GM23338 (cell line): ENCODE measurements at regions not wholly inside any gene's neighbourhood (a gene's known extent, or its start where the extent isn't known, plus 50 kb on each side); places are given as distances from the start of the nearest gene placed in this dataset.

Experiments
- ATAC-seq: fragments of 200-7000 bp; cut with Tn5 transposase; 3 replicates; pipeline ENCODE4 v1.9.1; 2020
- DNase-seq: peaks from one replicate; pipeline ENCODE4 v3.0.0-alpha.2; 2015; ENCODE audit warnings: low spot score
- H2AFZ ChIP-seq: fragments of 200-600 bp; sonication (generic); 2 replicates; pipeline ENCODE4 v1.8.0; 2016; ENCODE audit warnings: antibody characterized with exemption, mild to moderate bottlenecking, moderate library complexity
- H3F3A ChIP-seq: fragments of 200-600 bp; sonication (generic); replicated peaks from 2 replicates; pipeline ENCODE4 v1.8.0; 2017; ENCODE audit warnings: antibody characterized with exemption, mixed run types, low read depth
- H3K27ac ChIP-seq: fragments of 200-600 bp; sonication (generic); 2 replicates; pipeline ENCODE4 v1.6.1; 2016; ENCODE audit warnings: low read depth
- H3K27me3 ChIP-seq: fragments of 200-600 bp; sonication (generic); 2 replicates; pipeline ENCODE4 v1.8.0; 2016; ENCODE audit warnings: mild to moderate bottlenecking, mixed run types, moderate library complexity; ENCODE audit not compliant: insufficient read depth
- H3K36me3 ChIP-seq: fragments of 200-600 bp; sonication (generic); 2 replicates; pipeline ENCODE4 v1.8.0; 2016; ENCODE audit warnings: mild to moderate bottlenecking; ENCODE audit not compliant: insufficient read depth
- H3K4me1 ChIP-seq: fragments of 200-600 bp; sonication (generic); 2 replicates; pipeline ENCODE4 v1.8.0; 2016; ENCODE audit warnings: mild to moderate bottlenecking, moderate library complexity; ENCODE audit not compliant: insufficient read depth
- H3K4me2 ChIP-seq: fragments of 200-600 bp; sonication (generic); 2 replicates; pipeline ENCODE4 v1.7.1; 2017; ENCODE audit warnings: mixed run types
- H3K4me3 ChIP-seq: fragments of 200-600 bp; sonication (generic); 2 replicates; pipeline ENCODE4 v1.6.1; 2016; ENCODE audit warnings: mixed run types
- H3K79me2 ChIP-seq: fragments of 200-600 bp; sonication (generic); replicated peaks from 2 replicates; pipeline ENCODE4 v1.8.0; 2017; ENCODE audit warnings: mild to moderate bottlenecking; ENCODE audit not compliant: insufficient read depth
- H3K9me2 ChIP-seq: fragments of 200-600 bp; sonication (generic); 2 replicates; pipeline ENCODE4 v1.8.0; 2017; ENCODE audit not compliant: insufficient read depth
- H4K20me1 ChIP-seq: fragments of 200-600 bp; sonication (generic); replicated peaks from 2 replicates; pipeline ENCODE4 v1.8.0; 2017; ENCODE audit warnings: mild to moderate bottlenecking; ENCODE audit not compliant: insufficient read depth
- H3K27ac Mint-ChIP-seq: 2 replicates; pipeline ENCODE4 v1.8.0; 2020; ENCODE audit warnings: inconsistent platforms, mild to moderate bottlenecking, moderate library complexity, mixed read lengths
- H3K27me3 Mint-ChIP-seq: 3 replicates; pipeline ENCODE4 v1.8.0; 2022; ENCODE audit warnings: low read depth, mild to moderate bottlenecking, moderate library complexity, mixed read lengths, inconsistent platforms; ENCODE audit not compliant: insufficient read depth, poor library complexity
- H3K36me3 Mint-ChIP-seq: 3 replicates; pipeline ENCODE4 v1.8.0; 2021; ENCODE audit warnings: low read depth, mild to moderate bottlenecking, inconsistent platforms, moderate library complexity, mixed read lengths
- H3K4me1 Mint-ChIP-seq: 3 replicates; pipeline ENCODE4 v1.8.0; 2020; ENCODE audit warnings: mild to moderate bottlenecking, inconsistent platforms, mixed read lengths
- H3K4me3 Mint-ChIP-seq: 3 replicates; pipeline ENCODE4 v1.8.0; 2021; ENCODE audit warnings: moderate library complexity, mild to moderate bottlenecking, inconsistent platforms, mixed read lengths
- H3K9me3 Mint-ChIP-seq: 3 replicates; pipeline ENCODE4 v1.8.0; 2020; ENCODE audit warnings: moderate library complexity, mild to moderate bottlenecking, inconsistent platforms, mixed read lengths
- EZH2 ChIP-seq: fragments of 200-600 bp; sonication (generic); IDR thresholded peaks from one replicate; pipeline ENCODE4 v1.8.0; 2017; ENCODE audit warnings: antibody characterized with exemption, mild to moderate bottlenecking, low read depth; ENCODE audit not compliant: unreplicated experiment
- EZH2phosphoT487 ChIP-seq: fragments of 200-600 bp; sonication (generic); IDR thresholded peaks from one replicate; pipeline ENCODE4 v1.8.1; 2018; ENCODE audit warnings: antibody characterized with exemption; ENCODE audit not compliant: unreplicated experiment
- JUNB ChIP-seq: IDR thresholded peaks from one replicate; pipeline ENCODE4 v1.6.1; 2016; ENCODE audit warnings: antibody characterized with exemption; ENCODE audit not compliant: unreplicated experiment
- NANOG ChIP-seq: IDR thresholded peaks from 2 replicates; pipeline ENCODE4 v1.6.1; 2016; ENCODE audit warnings: antibody characterized with exemption, borderline replicate concordance
- POLR2AphosphoS5 ChIP-seq: IDR thresholded peaks from 2 replicates; pipeline ENCODE4 v1.6.1; 2016; ENCODE audit warnings: antibody characterized with exemption, low read depth
- TF ChIP-seq, protein P1 (sequence below): IDR thresholded peaks from one replicate; pipeline ENCODE4 v1.6.1; 2018; ENCODE audit warnings: antibody characterized with exemption; ENCODE audit not compliant: unreplicated experiment
- TF ChIP-seq, protein P2 (sequence below): fragments of 250-450 bp; sonication (Bioruptor Pico); IDR thresholded peaks from 2 replicates; pipeline ENCODE4 v1.5.0; 2020; ENCODE audit warnings: mild to moderate bottlenecking, moderate library complexity

DNA sequence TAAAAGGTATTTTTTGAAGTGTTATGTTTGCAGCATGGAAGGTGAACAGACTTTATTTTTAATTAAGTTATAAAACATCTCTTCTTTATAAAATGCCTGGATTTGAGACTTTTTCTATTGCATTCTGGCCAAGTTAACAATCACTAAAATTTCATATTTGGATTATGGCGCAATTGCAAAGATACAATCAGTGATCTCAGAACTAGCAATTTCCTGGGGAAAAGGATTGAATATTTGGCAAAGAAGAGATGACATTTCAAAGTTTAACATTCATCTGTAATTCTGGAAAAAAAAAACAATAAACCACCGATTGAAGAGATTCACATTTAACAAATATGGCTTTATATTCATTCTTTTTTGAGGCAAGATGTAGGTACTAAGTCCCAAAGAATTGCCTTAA, 378.0 kb downstream of the LRRC70 start:
- H3K9me2 ChIP-seq: no peaks in the 10 kb centered on the region
- TF ChIP-seq POLR2AphosphoS5 (no peak), JUNB (no peak), EZH2 (no peak), EZH2phosphoT487 (no peak)
- TF ChIP-seq, protein P1, sequence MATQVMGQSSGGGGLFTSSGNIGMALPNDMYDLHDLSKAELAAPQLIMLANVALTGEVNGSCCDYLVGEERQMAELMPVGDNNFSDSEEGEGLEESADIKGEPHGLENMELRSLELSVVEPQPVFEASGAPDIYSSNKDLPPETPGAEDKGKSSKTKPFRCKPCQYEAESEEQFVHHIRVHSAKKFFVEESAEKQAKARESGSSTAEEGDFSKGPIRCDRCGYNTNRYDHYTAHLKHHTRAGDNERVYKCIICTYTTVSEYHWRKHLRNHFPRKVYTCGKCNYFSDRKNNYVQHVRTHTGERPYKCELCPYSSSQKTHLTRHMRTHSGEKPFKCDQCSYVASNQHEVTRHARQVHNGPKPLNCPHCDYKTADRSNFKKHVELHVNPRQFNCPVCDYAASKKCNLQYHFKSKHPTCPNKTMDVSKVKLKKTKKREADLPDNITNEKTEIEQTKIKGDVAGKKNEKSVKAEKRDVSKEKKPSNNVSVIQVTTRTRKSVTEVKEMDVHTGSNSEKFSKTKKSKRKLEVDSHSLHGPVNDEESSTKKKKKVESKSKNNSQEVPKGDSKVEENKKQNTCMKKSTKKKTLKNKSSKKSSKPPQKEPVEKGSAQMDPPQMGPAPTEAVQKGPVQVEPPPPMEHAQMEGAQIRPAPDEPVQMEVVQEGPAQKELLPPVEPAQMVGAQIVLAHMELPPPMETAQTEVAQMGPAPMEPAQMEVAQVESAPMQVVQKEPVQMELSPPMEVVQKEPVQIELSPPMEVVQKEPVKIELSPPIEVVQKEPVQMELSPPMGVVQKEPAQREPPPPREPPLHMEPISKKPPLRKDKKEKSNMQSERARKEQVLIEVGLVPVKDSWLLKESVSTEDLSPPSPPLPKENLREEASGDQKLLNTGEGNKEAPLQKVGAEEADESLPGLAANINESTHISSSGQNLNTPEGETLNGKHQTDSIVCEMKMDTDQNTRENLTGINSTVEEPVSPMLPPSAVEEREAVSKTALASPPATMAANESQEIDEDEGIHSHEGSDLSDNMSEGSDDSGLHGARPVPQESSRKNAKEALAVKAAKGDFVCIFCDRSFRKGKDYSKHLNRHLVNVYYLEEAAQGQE: no peak
- H3F3A ChIP-seq: no peaks in the 10 kb centered on the region
- DNase-seq (no peak), ATAC-seq (no peak)
- Mint-ChIP-seq H3K27me3 (no peaks in the 10 kb centered on the region), H3K36me3 (peaks cover 3% of the 10 kb centered on the region; the same call in 1 of the 3 replicates), H3K27ac (no peak overlapping the region), H3K9me3 (peaks cover 5% of the 10 kb centered on the region; the same call in 1 of the 3 replicates), H3K4me3 (no peak overlapping the region), H3K4me1 (peaks cover 3% of the 10 kb centered on the region; the same call in 1 of the 3 replicates)
- H4K20me1 ChIP-seq: no peaks in the 10 kb centered on the region
- no peaks in the 10 kb centered on the region for H3K4me1 ChIP-seq
- no peak overlapping the region for H2AFZ ChIP-seq
- no peak overlapping the region for H3K4me3 ChIP-seq
- H3K27ac ChIP-seq: no peak overlapping the region
- H3K36me3 ChIP-seq: no peaks in the 10 kb centered on the region
- H3K79me2 ChIP-seq: no peaks in the 10 kb centered on the region
- H3K4me2 ChIP-seq: no peak overlapping the region
- no peaks in the 10 kb centered on the region for H3K27me3 ChIP-seq

DNA sequence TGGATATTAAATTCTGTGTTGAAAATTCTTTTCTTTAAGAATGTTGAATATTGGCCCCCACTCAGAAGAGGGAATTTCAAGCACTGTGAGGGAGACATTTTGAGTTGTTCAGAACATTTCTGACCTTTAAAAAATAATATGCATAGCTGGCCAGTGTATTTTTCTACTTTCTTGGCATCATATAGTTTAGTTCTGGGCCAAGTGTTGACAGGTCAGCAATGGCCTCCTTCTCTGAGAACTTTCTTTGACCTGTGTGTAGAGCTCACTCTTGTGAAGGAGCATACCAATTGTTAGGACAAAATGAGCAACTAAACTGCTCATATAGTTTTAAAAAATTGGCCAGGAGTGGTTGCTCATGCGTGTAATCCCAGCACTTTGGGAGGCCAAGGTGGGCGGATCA, 376.0 kb downstream of the LRRC70 start:
- Histone ChIP-seq H4K20me1 (no peaks in the 10 kb centered on the region), H3K9me2 (no peaks in the 10 kb centered on the region), H3F3A (no peaks in the 10 kb centered on the region), H3K27ac (no peak overlapping the region), H3K4me1 (no peaks in the 10 kb centered on the region), H3K4me3 (no peak overlapping the region), H2AFZ (no peak overlapping the region), H3K36me3 (no peaks in the 10 kb centered on the region), H3K79me2 (no peaks in the 10 kb centered on the region), H3K4me2 (no peak overlapping the region), H3K27me3 (no peaks in the 10 kb centered on the region)
- H3K36me3 Mint-ChIP-seq: no peaks in the 10 kb centered on the region
- no peaks in the 10 kb centered on the region; the same call in 2 of the 3 replicates for H3K9me3 Mint-ChIP-seq
- H3K27me3 Mint-ChIP-seq: no peaks in the 10 kb centered on the region
- H3K4me1 Mint-ChIP-seq: peaks cover 3% of the 10 kb centered on the region; the same call in 1 of the 3 replicates
- H3K4me3 Mint-ChIP-seq: no peak overlapping the region
- no peak for ATAC-seq
- no peak overlapping the region for H3K27ac Mint-ChIP-seq
- DNase-seq: no peak
- no peak for TF ChIP-seq NANOG
- TF ChIP-seq, protein P2, sequence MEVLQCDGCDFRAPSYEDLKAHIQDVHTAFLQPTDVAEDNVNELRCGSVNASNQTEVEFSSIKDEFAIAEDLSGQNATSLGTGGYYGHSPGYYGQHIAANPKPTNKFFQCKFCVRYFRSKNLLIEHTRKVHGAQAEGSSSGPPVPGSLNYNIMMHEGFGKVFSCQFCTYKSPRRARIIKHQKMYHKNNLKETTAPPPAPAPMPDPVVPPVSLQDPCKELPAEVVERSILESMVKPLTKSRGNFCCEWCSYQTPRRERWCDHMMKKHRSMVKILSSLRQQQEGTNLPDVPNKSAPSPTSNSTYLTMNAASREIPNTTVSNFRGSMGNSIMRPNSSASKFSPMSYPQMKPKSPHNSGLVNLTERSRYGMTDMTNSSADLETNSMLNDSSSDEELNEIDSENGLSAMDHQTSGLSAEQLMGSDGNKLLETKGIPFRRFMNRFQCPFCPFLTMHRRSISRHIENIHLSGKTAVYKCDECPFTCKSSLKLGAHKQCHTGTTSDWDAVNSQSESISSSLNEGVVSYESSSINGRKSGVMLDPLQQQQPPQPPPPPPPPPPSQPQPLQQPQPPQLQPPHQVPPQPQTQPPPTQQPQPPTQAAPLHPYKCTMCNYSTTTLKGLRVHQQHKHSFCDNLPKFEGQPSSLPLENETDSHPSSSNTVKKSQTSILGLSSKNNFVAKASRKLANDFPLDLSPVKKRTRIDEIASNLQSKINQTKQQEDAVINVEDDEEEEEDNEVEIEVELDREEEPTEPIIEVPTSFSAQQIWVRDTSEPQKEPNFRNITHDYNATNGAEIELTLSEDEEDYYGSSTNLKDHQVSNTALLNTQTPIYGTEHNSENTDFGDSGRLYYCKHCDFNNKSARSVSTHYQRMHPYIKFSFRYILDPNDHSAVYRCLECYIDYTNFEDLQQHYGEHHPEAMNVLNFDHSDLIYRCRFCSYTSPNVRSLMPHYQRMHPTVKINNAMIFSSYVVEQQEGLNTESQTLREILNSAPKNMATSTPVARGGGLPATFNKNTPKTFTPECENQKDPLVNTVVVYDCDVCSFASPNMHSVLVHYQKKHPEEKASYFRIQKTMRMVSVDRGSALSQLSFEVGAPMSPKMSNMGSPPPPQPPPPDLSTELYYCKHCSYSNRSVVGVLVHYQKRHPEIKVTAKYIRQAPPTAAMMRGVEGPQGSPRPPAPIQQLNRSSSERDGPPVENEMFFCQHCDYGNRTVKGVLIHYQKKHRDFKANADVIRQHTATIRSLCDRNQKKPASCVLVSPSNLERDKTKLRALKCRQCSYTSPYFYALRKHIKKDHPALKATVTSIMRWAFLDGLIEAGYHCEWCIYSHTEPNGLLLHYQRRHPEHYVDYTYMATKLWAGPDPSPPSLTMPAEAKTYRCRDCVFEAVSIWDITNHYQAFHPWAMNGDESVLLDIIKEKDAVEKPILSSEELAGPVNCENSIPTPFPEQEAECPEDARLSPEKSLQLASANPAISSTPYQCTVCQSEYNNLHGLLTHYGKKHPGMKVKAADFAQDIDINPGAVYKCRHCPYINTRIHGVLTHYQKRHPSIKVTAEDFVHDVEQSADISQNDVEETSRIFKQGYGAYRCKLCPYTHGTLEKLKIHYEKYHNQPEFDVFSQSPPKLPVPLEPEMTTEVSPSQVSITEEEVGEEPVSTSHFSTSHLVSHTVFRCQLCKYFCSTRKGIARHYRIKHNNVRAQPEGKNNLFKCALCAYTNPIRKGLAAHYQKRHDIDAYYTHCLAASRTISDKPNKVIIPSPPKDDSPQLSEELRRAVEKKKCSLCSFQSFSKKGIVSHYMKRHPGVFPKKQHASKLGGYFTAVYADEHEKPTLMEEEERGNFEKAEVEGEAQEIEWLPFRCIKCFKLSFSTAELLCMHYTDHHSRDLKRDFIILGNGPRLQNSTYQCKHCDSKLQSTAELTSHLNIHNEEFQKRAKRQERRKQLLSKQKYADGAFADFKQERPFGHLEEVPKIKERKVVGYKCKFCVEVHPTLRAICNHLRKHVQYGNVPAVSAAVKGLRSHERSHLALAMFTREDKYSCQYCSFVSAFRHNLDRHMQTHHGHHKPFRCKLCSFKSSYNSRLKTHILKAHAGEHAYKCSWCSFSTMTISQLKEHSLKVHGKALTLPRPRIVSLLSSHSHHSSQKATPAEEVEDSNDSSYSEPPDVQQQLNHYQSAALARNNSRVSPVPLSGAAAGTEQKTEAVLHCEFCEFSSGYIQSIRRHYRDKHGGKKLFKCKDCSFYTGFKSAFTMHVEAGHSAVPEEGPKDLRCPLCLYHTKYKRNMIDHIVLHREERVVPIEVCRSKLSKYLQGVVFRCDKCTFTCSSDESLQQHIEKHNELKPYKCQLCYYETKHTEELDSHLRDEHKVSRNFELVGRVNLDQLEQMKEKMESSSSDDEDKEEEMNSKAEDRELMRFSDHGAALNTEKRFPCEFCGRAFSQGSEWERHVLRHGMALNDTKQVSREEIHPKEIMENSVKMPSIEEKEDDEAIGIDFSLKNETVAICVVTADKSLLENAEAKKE (CRISPR knock-in tag): no peak
